OCI-LY7 (cell line): ENCODE measurements at regions not wholly inside any gene's neighbourhood (a gene's known extent, or its start where the extent isn't known, plus 50 kb on each side); places are given as distances from the start of the nearest gene placed in this dataset.

Source experiments
- EZH2phosphoT487 ChIP-seq: fragments of 200-600 bp; sonication (generic); IDR thresholded peaks from 2 replicates; pipeline ENCODE4 v1.6.1; 2018; ENCODE audit warnings: low read depth, borderline replicate concordance, mild to moderate bottlenecking, mixed run types, antibody characterized with exemption, low read length, moderate library complexity, mixed read lengths
- TF ChIP-seq, protein P1 (sequence below): fragments of 200-600 bp; sonication (generic); conservative IDR thresholded peaks from 2 replicates; pipeline ENCODE4 v1.5.1; 2014; ENCODE audit warnings: mild to moderate bottlenecking, antibody characterized with exemption, low read length, moderate library complexity, mixed read lengths

DNA sequence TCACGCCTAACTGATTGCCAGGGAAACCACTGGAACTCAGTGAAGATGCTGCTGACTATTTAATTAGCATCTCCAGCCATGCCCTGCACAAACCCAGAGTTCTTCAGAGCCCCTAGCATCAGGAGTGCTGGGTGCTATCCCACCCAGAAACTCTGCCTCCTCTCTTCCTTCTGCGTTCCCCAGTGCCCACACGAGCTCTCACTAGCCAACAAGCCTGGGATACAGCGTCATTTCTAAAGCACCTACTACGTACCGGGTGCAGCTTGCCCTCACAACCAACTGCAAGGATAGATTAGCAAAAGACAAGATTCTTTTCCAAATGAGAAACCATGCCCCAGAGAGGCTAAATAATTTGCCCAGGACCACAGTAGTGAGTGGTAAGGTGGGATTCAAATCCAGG is 105.2 kb upstream of the FOXP4 start:
- TF ChIP-seq, protein P1, sequence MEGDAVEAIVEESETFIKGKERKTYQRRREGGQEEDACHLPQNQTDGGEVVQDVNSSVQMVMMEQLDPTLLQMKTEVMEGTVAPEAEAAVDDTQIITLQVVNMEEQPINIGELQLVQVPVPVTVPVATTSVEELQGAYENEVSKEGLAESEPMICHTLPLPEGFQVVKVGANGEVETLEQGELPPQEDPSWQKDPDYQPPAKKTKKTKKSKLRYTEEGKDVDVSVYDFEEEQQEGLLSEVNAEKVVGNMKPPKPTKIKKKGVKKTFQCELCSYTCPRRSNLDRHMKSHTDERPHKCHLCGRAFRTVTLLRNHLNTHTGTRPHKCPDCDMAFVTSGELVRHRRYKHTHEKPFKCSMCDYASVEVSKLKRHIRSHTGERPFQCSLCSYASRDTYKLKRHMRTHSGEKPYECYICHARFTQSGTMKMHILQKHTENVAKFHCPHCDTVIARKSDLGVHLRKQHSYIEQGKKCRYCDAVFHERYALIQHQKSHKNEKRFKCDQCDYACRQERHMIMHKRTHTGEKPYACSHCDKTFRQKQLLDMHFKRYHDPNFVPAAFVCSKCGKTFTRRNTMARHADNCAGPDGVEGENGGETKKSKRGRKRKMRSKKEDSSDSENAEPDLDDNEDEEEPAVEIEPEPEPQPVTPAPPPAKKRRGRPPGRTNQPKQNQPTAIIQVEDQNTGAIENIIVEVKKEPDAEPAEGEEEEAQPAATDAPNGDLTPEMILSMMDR = no peak
- no peak for TF ChIP-seq EZH2phosphoT487
